DMS153 (cell line): ENCODE measurements at regions not wholly inside any gene's neighbourhood (a gene's known extent, or its start where the extent isn't known, plus 50 kb on each side); places are given as distances from the start of the nearest gene placed in this dataset.

ENCODE experiments used
- DNase-seq: peaks from one replicate; lab custom pipeline; 2025; lab: John Stamatoyannopoulos, UW

- DNase-seq: no peak
Measured at GRCh38 chr10:117424883-117425649, 49.8 kb upstream of the PDZD8 start.
